GM23338 (cell line): ENCODE measurements at regions not wholly inside any gene's neighbourhood (a gene's known extent, or its start where the extent isn't known, plus 50 kb on each side); places are given as distances from the start of the nearest gene placed in this dataset.
"Not testable (repeated sequence)": the region's sequence is repeated elsewhere in the genome, so short reads cannot be mapped to it uniquely, and the experiment has no call there.

Source experiments
- CREB1 ChIP-seq: fragments of 250-450 bp; sonication (Bioruptor Pico); IDR thresholded peaks from 2 replicates; pipeline ENCODE4 v1.5.0; 2020; ENCODE audit warnings: low read depth, mild to moderate bottlenecking, moderate library complexity
- EZH2 ChIP-seq: fragments of 200-600 bp; sonication (generic); IDR thresholded peaks from one replicate; pipeline ENCODE4 v1.8.0; 2017; ENCODE audit warnings: antibody characterized with exemption, mild to moderate bottlenecking, low read depth; ENCODE audit not compliant: unreplicated experiment
- EZH2phosphoT487 ChIP-seq: fragments of 200-600 bp; sonication (generic); IDR thresholded peaks from one replicate; pipeline ENCODE4 v1.8.1; 2018; ENCODE audit warnings: antibody characterized with exemption; ENCODE audit not compliant: unreplicated experiment
- JUNB ChIP-seq: IDR thresholded peaks from one replicate; pipeline ENCODE4 v1.6.1; 2016; ENCODE audit warnings: antibody characterized with exemption; ENCODE audit not compliant: unreplicated experiment
- POLR2AphosphoS5 ChIP-seq: IDR thresholded peaks from 2 replicates; pipeline ENCODE4 v1.6.1; 2016; ENCODE audit warnings: antibody characterized with exemption, low read depth
- REST ChIP-seq: IDR thresholded peaks from one replicate; pipeline ENCODE4 v1.6.1; 2018; ENCODE audit warnings: antibody characterized with exemption; ENCODE audit not compliant: unreplicated experiment
- STAT1 ChIP-seq: IDR thresholded peaks from one replicate; pipeline ENCODE4 v1.6.1; 2016; ENCODE audit warnings: antibody characterized with exemption; ENCODE audit not compliant: unreplicated experiment
- ZNF114 ChIP-seq: fragments of 250-450 bp; sonication (Bioruptor Pico); IDR thresholded peaks from 2 replicates; pipeline ENCODE4 v1.5.0; 2020; ENCODE audit warnings: mild to moderate bottlenecking, moderate library complexity
- ZNF331 ChIP-seq: fragments of 250-450 bp; sonication (Bioruptor Pico); IDR thresholded peaks from 2 replicates; pipeline ENCODE4 v1.5.0; 2020; ENCODE audit warnings: low read depth, mild to moderate bottlenecking, moderate library complexity
- TF ChIP-seq, protein P1 (sequence below), 2 experiments: fragments of 200-600 bp in 1 of 2; sonication (generic) in 1 of 2; conservative IDR thresholded peaks; 2 replicates each; pipeline versions ENCODE4 v1.5.1 to v1.6.1; 2016 to 2017; ENCODE audit warnings: antibody characterized with exemption in 2 of 2, low read depth in 2 of 2, mild to moderate bottlenecking in 2 of 2, moderate library complexity in 1 of 2
- TF ChIP-seq, protein P2 (sequence below): IDR thresholded peaks from 2 replicates; pipeline ENCODE4 v1.6.1; 2016; ENCODE audit warnings: antibody characterized with exemption

- TF ChIP-seq, protein P1, sequence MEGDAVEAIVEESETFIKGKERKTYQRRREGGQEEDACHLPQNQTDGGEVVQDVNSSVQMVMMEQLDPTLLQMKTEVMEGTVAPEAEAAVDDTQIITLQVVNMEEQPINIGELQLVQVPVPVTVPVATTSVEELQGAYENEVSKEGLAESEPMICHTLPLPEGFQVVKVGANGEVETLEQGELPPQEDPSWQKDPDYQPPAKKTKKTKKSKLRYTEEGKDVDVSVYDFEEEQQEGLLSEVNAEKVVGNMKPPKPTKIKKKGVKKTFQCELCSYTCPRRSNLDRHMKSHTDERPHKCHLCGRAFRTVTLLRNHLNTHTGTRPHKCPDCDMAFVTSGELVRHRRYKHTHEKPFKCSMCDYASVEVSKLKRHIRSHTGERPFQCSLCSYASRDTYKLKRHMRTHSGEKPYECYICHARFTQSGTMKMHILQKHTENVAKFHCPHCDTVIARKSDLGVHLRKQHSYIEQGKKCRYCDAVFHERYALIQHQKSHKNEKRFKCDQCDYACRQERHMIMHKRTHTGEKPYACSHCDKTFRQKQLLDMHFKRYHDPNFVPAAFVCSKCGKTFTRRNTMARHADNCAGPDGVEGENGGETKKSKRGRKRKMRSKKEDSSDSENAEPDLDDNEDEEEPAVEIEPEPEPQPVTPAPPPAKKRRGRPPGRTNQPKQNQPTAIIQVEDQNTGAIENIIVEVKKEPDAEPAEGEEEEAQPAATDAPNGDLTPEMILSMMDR (conservative IDR thresholded peaks at IDR 0.05; ENCODE audit: low read depth in 2 of 2) = not testable (repeated sequence)
- not testable (repeated sequence) for TF ChIP-seq EZH2phosphoT487; EZH2; POLR2AphosphoS5; STAT1; REST; ZNF114 (CRISPR knock-in tag); JUNB; CREB1; ZNF331 (CRISPR knock-in tag)
- TF ChIP-seq, protein P2, sequence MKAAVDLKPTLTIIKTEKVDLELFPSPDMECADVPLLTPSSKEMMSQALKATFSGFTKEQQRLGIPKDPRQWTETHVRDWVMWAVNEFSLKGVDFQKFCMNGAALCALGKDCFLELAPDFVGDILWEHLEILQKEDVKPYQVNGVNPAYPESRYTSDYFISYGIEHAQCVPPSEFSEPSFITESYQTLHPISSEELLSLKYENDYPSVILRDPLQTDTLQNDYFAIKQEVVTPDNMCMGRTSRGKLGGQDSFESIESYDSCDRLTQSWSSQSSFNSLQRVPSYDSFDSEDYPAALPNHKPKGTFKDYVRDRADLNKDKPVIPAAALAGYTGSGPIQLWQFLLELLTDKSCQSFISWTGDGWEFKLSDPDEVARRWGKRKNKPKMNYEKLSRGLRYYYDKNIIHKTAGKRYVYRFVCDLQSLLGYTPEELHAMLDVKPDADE = not testable (repeated sequence)
Observed at GRCh38 chr2:87669633-87670231, 78.2 kb upstream of the PLGLB2 start.
